Rectal smooth muscle tissue (tissue), 1 donor: ENCODE measurements at regions not wholly inside any gene's neighbourhood (a gene's known extent, or its start where the extent isn't known, plus 50 kb on each side); places are given as distances from the start of the nearest gene placed in this dataset.
A peak's percentile ranks its signal among the peaks of the same experiment; 100 is the strongest.

Experiments
- H3K27ac ChIP-seq: one replicate; pipeline ENCODE4 v1.7.0; 2013; ENCODE audit warnings: low read depth, low read length, inconsistent platforms
- H3K27me3 ChIP-seq: one replicate; pipeline ENCODE4 v1.7.0; 2013; ENCODE audit warnings: low read length; ENCODE audit not compliant: control insufficient read depth, insufficient read depth
- H3K36me3 ChIP-seq: one replicate; pipeline ENCODE4 v1.7.0; 2013; ENCODE audit warnings: low read length; ENCODE audit not compliant: control insufficient read depth, insufficient read depth
- H3K4me1 ChIP-seq: one replicate; pipeline ENCODE4 v1.7.0; 2013; ENCODE audit warnings: low read length; ENCODE audit not compliant: control insufficient read depth, insufficient read depth
- H3K4me3 ChIP-seq: one replicate; pipeline ENCODE4 v1.7.0; 2013; ENCODE audit warnings: low read length
- H3K9ac ChIP-seq: one replicate; pipeline ENCODE4 v1.7.0; 2013; ENCODE audit warnings: low read length

GRCh38 chr14:26841920-26842741, 244.3 kb upstream of the NOVA1 start:
- no peak overlapping the region for H3K4me3 ChIP-seq
- H3K27me3 ChIP-seq = no peaks in the 10 kb centered on the region
- H3K36me3 ChIP-seq = no peaks in the 10 kb centered on the region
- H3K27ac ChIP-seq = no peak overlapping the region
- H3K9ac ChIP-seq = no peak overlapping the region
- no peaks in the 10 kb centered on the region for H3K4me1 ChIP-seq

GRCh38 chr14:26845151-26845818, 247.5 kb upstream of the NOVA1 start:
- no peaks in the 10 kb centered on the region for H3K27me3 ChIP-seq
- H3K9ac ChIP-seq = no peak overlapping the region
- no peak overlapping the region for H3K4me3 ChIP-seq
- no peak overlapping the region for H3K27ac ChIP-seq
- no peaks in the 10 kb centered on the region for H3K36me3 ChIP-seq
- H3K4me1 ChIP-seq = no peaks in the 10 kb centered on the region

DNA sequence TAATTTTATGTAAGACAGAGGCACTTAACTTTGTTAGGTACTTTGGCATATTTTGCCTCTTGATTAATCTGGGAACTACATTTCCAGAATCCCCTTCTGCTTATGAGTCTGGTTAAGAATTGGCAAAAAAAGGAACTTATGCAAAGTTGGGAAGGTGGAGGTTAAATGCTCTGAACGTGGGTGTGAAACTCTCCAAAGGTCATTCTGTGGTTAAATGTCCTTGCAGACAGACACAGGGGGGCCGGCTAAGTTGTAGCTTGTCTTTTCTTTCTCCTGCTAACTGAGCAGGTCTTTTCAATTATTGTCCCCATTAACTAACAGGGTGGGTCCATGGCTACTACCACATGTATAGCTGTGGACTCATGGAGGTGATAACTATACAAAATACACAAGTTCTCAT, 248.6 kb upstream of the NOVA1 start:
- Histone ChIP-seq H3K27me3 (no peaks in the 10 kb centered on the region), H3K4me1 (no peaks in the 10 kb centered on the region), H3K36me3 (no peaks in the 10 kb centered on the region), H3K9ac (no peak overlapping the region), H3K4me3 (no peak overlapping the region), H3K27ac (no peak overlapping the region)

DNA sequence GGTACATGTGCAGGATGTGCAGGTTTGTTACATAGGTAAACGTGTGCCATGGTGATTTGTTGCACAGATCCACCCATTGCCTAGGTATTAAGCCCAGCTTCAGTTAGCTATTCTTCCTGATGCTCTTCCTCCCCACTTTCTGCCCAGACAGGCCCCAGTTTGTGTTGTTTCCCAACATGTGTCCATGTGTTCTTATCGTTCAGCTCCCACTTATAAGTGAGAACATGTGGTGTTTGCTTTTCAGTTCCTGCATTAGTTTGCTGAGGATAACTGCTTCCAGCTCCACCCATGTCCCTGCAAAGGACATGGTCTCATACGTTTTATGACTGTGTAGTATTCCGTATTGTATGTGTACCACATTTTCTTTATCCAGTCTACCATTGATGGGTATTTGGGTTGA, 251.7 kb upstream of the NOVA1 start:
- no peak overlapping the region for H3K9ac ChIP-seq
- no peak overlapping the region for H3K27ac ChIP-seq
- H3K27me3 ChIP-seq = no peaks in the 10 kb centered on the region
- no peaks in the 10 kb centered on the region for H3K36me3 ChIP-seq
- no peaks in the 10 kb centered on the region for H3K4me1 ChIP-seq
- H3K4me3 ChIP-seq = no peak overlapping the region

DNA sequence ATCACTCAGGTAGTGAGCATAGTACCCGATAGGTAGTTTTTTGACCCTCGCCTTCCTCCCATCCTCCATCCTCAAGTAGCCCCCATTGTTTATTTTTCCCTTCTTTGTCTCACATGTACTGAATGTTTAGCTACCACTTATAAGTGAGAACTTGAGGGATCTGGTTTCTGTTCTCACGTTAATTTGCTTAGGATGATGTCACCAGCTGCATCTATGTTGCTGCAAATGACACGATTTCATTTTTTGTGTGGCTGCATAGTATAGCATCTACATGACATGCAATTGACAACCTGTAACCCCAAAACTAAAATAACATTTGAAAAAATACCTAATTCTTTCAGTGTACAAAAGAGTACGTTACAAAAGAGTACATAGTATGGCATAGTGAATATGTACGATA, 254.0 kb upstream of the NOVA1 start:
- no peaks in the 10 kb centered on the region for H3K36me3 ChIP-seq
- no peak overlapping the region for H3K4me3 ChIP-seq
- no peaks in the 10 kb centered on the region for H3K27me3 ChIP-seq
- H3K9ac ChIP-seq = no peak overlapping the region
- no peaks in the 10 kb centered on the region for H3K4me1 ChIP-seq
- H3K27ac ChIP-seq = no peak overlapping the region

DNA sequence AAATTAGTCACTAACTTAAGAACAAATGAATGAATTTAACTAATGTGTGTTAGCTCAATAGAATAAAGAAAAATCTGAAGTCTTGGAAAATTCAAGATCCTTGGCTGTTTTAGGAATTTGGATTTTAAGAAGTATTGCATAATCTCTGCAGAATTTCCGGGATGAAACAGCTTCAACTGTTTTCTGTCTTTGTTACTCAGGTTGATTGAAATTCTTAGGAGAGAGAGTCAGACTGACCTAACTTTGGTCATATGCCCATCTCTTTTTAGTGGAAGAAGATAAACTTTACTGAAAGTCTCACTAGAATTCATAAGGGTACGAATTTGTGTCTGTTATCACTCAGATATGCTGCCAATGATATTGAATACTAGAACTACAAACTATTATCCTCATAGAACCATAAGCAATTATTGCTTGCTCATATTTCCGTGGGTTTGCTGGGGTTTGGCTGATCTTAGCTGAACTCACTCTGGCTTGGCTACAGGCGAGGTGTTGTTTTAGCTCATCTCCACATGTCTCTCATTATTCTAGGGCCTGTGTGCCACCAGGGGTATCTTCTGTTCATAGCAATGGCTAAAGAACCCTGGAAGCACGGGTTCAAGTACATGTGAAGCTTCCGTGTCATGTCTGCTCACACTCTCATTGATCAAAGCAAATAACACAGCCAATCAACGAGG, 257.4 kb upstream of the NOVA1 start:
- no peak overlapping the region for H3K27ac ChIP-seq
- no peaks in the 10 kb centered on the region for H3K36me3 ChIP-seq
- no peaks in the 10 kb centered on the region for H3K27me3 ChIP-seq
- H3K9ac ChIP-seq = no peak overlapping the region
- no peak overlapping the region for H3K4me3 ChIP-seq
- no peaks in the 10 kb centered on the region for H3K4me1 ChIP-seq

GRCh38 chr14:26856876-26857518, 259.2 kb upstream of the NOVA1 start:
- H3K4me3 ChIP-seq = no peak overlapping the region
- no peaks in the 10 kb centered on the region for H3K36me3 ChIP-seq
- H3K4me1 ChIP-seq = no peaks in the 10 kb centered on the region
- peak overlapping the region; percentile 53 for H3K27ac ChIP-seq
- no peaks in the 10 kb centered on the region for H3K27me3 ChIP-seq
- no peak overlapping the region for H3K9ac ChIP-seq

GRCh38 chr14:26859483-26859882, 261.6 kb upstream of the NOVA1 start:
- H3K27me3 ChIP-seq = no peaks in the 10 kb centered on the region
- no peak overlapping the region for H3K27ac ChIP-seq
- no peaks in the 10 kb centered on the region for H3K36me3 ChIP-seq
- H3K4me1 ChIP-seq = no peaks in the 10 kb centered on the region
- H3K9ac ChIP-seq = no peak overlapping the region
- H3K4me3 ChIP-seq = no peak overlapping the region

DNA sequence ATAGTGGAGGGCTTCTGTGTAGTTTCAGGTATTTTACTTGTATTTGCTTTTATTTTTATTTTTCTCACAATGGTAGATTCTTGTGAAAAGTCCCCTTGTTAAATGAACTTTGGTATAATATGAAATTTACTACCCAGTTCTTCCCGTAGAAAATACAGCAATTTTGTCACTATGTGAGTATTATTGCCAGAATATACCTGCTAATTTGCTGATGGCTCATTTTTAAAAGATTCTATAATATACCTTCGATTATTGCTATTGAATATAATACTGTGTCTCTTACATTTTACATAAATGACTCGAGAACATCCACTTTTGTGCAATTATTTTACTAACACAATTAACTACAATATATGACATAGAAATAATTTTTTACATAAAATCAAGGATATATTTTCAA, 262.3 kb upstream of the NOVA1 start:
- H3K9ac ChIP-seq = no peak overlapping the region
- no peak overlapping the region for H3K4me3 ChIP-seq
- no peaks in the 10 kb centered on the region for H3K27me3 ChIP-seq
- no peak overlapping the region for H3K27ac ChIP-seq
- H3K4me1 ChIP-seq = no peaks in the 10 kb centered on the region
- H3K36me3 ChIP-seq = no peaks in the 10 kb centered on the region

GRCh38 chr14:26863736-26864135, 265.9 kb upstream of the NOVA1 start:
- H3K4me3 ChIP-seq = no peak overlapping the region
- H3K4me1 ChIP-seq = no peaks in the 10 kb centered on the region
- H3K9ac ChIP-seq = no peak overlapping the region
- H3K27me3 ChIP-seq = no peaks in the 10 kb centered on the region
- no peak overlapping the region for H3K27ac ChIP-seq
- H3K36me3 ChIP-seq = no peaks in the 10 kb centered on the region

- H3K27me3 ChIP-seq = no peaks in the 10 kb centered on the region
- H3K9ac ChIP-seq = no peak overlapping the region
- H3K27ac ChIP-seq = no peak overlapping the region
- H3K4me1 ChIP-seq = no peaks in the 10 kb centered on the region
- H3K36me3 ChIP-seq = no peaks in the 10 kb centered on the region
- H3K4me3 ChIP-seq = no peak overlapping the region
Measured at GRCh38 chr14:26866721-26867120, 268.9 kb upstream of the NOVA1 start.

- no peaks in the 10 kb centered on the region for H3K27me3 ChIP-seq
- H3K4me1 ChIP-seq = no peaks in the 10 kb centered on the region
- no peaks in the 10 kb centered on the region for H3K36me3 ChIP-seq
- H3K9ac ChIP-seq = no peak overlapping the region
- no peak overlapping the region for H3K4me3 ChIP-seq
- H3K27ac ChIP-seq = no peak overlapping the region
Measured at GRCh38 chr14:26867171-26867757, 269.4 kb upstream of the NOVA1 start.
